ENCODE measurements at regions not wholly inside any gene's neighbourhood (a gene's known extent, or its start where the extent isn't known, plus 50 kb on each side); places are given as distances from the start of the nearest gene placed in this dataset.

- TF ChIP-seq CTCF (IDR thresholded peaks at IDR 0.05; ENCODE audit: unreplicated experiment) = no peak
- Mint-ChIP-seq H3K36me3 (ENCODE audit: insufficient read depth) (no peaks in the 10 kb centered on the region), H3K4me3 (ENCODE audit: low read depth) (no peak overlapping the region), H3K9me3 (ENCODE audit: low read depth) (no peaks in the 10 kb centered on the region), H3K27ac (no peak overlapping the region), H3K4me1 (ENCODE audit: low read depth) (peaks cover 11% of the 10 kb centered on the region), H3K27me3 (peaks cover 17% of the 10 kb centered on the region)
- DNase-seq (ENCODE audit: low spot score, unreplicated experiment) = no peak
Measured at GRCh38 chr16:48969611-48970010, 312.0 kb downstream of the CBLN1 start.

GRCh38 chr16:48965386-48965785, 316.3 kb downstream of the CBLN1 start:
- TF ChIP-seq CTCF (IDR thresholded peaks at IDR 0.05; ENCODE audit: unreplicated experiment) = no peak
- H3K4me3 Mint-ChIP-seq (ENCODE audit: low read depth) = no peak overlapping the region
- H3K27me3 Mint-ChIP-seq = peaks cover 27% of the 10 kb centered on the region
- peaks cover 15% of the 10 kb centered on the region for H3K9me3 Mint-ChIP-seq (ENCODE audit: low read depth)
- peaks cover 16% of the 10 kb centered on the region for H3K4me1 Mint-ChIP-seq (ENCODE audit: low read depth)
- peaks cover 2% of the 10 kb centered on the region for H3K36me3 Mint-ChIP-seq (ENCODE audit: insufficient read depth)
- H3K27ac Mint-ChIP-seq = no peak overlapping the region
- no peak for DNase-seq (ENCODE audit: low spot score, unreplicated experiment)

- no peak overlapping the region for H3K4me3 Mint-ChIP-seq (ENCODE audit: low read depth)
- no peak overlapping the region for H3K27ac Mint-ChIP-seq
- peaks cover 16% of the 10 kb centered on the region for H3K4me1 Mint-ChIP-seq (ENCODE audit: low read depth)
- peaks cover 20% of the 10 kb centered on the region for H3K27me3 Mint-ChIP-seq
- TF ChIP-seq CTCF (IDR thresholded peaks at IDR 0.05; ENCODE audit: unreplicated experiment) = no peak
- peaks cover 15% of the 10 kb centered on the region for H3K9me3 Mint-ChIP-seq (ENCODE audit: low read depth)
- no peak for DNase-seq (ENCODE audit: low spot score, unreplicated experiment)
- peaks cover 2% of the 10 kb centered on the region for H3K36me3 Mint-ChIP-seq (ENCODE audit: insufficient read depth)
Measured at GRCh38 chr16:48963901-48964615, 317.6 kb downstream of the CBLN1 start.

GRCh38 chr16:48963306-48963705, 318.3 kb downstream of the CBLN1 start:
- no peak for DNase-seq (ENCODE audit: low spot score, unreplicated experiment)
- no peak overlapping the region for H3K27ac Mint-ChIP-seq
- TF ChIP-seq CTCF (IDR thresholded peaks at IDR 0.05; ENCODE audit: unreplicated experiment) = no peak
- H3K4me1 Mint-ChIP-seq (ENCODE audit: low read depth) = peaks cover 16% of the 10 kb centered on the region
- no peak overlapping the region for H3K4me3 Mint-ChIP-seq (ENCODE audit: low read depth)
- H3K27me3 Mint-ChIP-seq = peaks cover 22% of the 10 kb centered on the region
- H3K9me3 Mint-ChIP-seq (ENCODE audit: low read depth) = peaks cover 15% of the 10 kb centered on the region
- H3K36me3 Mint-ChIP-seq (ENCODE audit: insufficient read depth) = peaks cover 2% of the 10 kb centered on the region

- H3K4me1 Mint-ChIP-seq (ENCODE audit: low read depth) = peaks cover 16% of the 10 kb centered on the region
- H3K9me3 Mint-ChIP-seq (ENCODE audit: low read depth) = peaks cover 15% of the 10 kb centered on the region
- no peak overlapping the region for H3K4me3 Mint-ChIP-seq (ENCODE audit: low read depth)
- peaks cover 16% of the 10 kb centered on the region for H3K27me3 Mint-ChIP-seq
- no peak for TF ChIP-seq CTCF (IDR thresholded peaks at IDR 0.05; ENCODE audit: unreplicated experiment)
- peaks cover 2% of the 10 kb centered on the region for H3K36me3 Mint-ChIP-seq (ENCODE audit: insufficient read depth)
- no peak for DNase-seq (ENCODE audit: low spot score, unreplicated experiment)
- no peak overlapping the region for H3K27ac Mint-ChIP-seq
Measured at GRCh38 chr16:48961546-48961945, 320.1 kb downstream of the CBLN1 start.

Data from progenitor cell of endocrine pancreas (in vitro differentiated cells).